Lower leg skin (tissue), 3 donors: ENCODE measurements at regions not wholly inside any gene's neighbourhood (a gene's known extent, or its start where the extent isn't known, plus 50 kb on each side); places are given as distances from the start of the nearest gene placed in this dataset.

Experiments used
- CTCF ChIP-seq, 3 donors: fragments of 450-650 bp; IDR thresholded peaks; one replicate each; pipeline ENCODE4 v1.5.1; 2016; ENCODE audit warnings: antibody characterized with exemption in 3 of 3, mild to moderate bottlenecking in 3 of 3, moderate library complexity in 2 of 3
- POLR2A ChIP-seq, 2 donors: fragments of 450-650 bp; IDR thresholded peaks; one replicate each; pipeline ENCODE4 v1.6.1; 2016 to 2017; ENCODE audit warnings: antibody characterized with exemption in 2 of 2, mild to moderate bottlenecking in 1 of 2, moderate library complexity in 1 of 2

- no peak for TF ChIP-seq CTCF (IDR thresholded peaks at IDR 0.05)
- no peak for TF ChIP-seq POLR2A (IDR thresholded peaks at IDR 0.05)
These were observed 646.3 kb upstream of the LRATD1 start for GRCh38 chr2:13986119-13986720.
